Fibroblast of the aortic adventitia (primary cell): ENCODE measurements at regions not wholly inside any gene's neighbourhood (a gene's known extent, or its start where the extent isn't known, plus 50 kb on each side); places are given as distances from the start of the nearest gene placed in this dataset.
"Not testable (repeated sequence)": the region's sequence is repeated elsewhere in the genome, so short reads cannot be mapped to it uniquely, and the experiment has no call there.

Experiments used
- DNase-seq: peaks from one replicate; pipeline ENCODE4 v3.0.0-alpha.2; 2010; ENCODE audit warnings: low read depth
- H3K4me3 ChIP-seq: 2 replicates; pipeline ENCODE4 v1.5.1; 2011; ENCODE audit warnings: low read depth, mild to moderate bottlenecking, control low read depth, low read length, moderate library complexity
- TF ChIP-seq, protein P1 (sequence below): IDR thresholded peaks from 2 replicates; pipeline ENCODE4 v1.5.1; 2011; ENCODE audit warnings: mild to moderate bottlenecking, low read length, control low read depth, inconsistent platforms; ENCODE audit not compliant: insufficient read depth

DNA sequence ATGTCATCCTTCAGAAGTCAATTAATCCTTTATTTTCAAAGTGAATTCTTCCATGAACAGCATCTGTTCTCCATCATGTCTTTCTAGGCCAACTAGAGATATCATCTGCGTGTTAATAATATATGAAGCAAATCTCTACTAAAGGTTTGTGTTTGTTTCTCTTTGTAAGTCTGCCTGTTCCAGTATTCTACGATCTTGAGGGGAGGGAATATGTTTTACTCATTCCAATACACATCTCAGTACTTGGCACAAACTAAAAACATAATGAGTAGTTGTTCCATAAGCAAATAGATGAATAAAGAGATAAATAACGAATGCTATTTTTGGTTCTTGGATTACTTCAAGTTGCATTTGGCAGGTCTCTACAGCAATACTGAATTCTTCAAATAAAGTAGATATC, 470.7 kb upstream of the GRIN3A start:
- DNase-seq: no peak
- H3K4me3 ChIP-seq: no peak overlapping the region
- TF ChIP-seq, protein P1, sequence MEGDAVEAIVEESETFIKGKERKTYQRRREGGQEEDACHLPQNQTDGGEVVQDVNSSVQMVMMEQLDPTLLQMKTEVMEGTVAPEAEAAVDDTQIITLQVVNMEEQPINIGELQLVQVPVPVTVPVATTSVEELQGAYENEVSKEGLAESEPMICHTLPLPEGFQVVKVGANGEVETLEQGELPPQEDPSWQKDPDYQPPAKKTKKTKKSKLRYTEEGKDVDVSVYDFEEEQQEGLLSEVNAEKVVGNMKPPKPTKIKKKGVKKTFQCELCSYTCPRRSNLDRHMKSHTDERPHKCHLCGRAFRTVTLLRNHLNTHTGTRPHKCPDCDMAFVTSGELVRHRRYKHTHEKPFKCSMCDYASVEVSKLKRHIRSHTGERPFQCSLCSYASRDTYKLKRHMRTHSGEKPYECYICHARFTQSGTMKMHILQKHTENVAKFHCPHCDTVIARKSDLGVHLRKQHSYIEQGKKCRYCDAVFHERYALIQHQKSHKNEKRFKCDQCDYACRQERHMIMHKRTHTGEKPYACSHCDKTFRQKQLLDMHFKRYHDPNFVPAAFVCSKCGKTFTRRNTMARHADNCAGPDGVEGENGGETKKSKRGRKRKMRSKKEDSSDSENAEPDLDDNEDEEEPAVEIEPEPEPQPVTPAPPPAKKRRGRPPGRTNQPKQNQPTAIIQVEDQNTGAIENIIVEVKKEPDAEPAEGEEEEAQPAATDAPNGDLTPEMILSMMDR: no peak

DNA sequence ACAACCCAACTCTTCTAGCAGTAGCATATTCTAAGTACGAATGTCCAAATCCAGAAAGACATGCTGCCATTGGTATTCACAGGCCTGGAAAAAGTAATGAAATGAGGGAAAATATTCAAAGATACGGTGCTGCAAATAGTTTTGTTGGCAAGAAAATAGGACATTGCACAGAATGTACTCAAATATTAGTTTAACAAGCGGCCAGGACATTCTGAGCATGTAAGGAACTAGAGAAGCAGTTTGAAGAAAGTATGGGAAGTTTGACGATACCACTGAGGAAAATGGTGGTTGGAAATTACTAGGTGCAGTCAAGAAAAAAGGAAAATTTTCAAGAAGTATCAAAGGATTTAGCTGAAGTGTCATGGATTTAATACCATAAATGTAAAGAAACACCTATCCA, 468.0 kb upstream of the GRIN3A start:
- no peak for DNase-seq
- no peak overlapping the region for H3K4me3 ChIP-seq
- TF ChIP-seq, protein P1: no peak

DNA sequence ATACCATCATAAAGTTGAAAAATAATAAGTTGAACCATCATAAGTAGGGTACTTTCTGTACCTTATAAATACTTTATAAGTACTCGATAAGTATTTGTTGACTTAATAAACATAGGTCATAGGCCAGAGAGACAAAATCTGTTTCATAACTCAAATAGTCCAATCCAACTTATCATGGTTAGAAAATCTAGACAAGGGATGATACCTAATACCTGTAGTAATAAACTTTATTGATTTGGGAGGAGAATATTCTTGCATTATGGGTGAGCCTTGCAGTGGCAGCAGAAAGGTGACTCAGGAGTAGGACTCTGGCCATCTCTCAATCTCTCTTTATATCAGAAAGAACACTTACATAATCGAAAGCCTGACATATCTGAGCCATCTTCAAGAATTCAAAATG, 466.8 kb upstream of the GRIN3A start:
- H3K4me3 ChIP-seq: no peak overlapping the region
- TF ChIP-seq, protein P1: no peak
- DNase-seq: no peak

DNA sequence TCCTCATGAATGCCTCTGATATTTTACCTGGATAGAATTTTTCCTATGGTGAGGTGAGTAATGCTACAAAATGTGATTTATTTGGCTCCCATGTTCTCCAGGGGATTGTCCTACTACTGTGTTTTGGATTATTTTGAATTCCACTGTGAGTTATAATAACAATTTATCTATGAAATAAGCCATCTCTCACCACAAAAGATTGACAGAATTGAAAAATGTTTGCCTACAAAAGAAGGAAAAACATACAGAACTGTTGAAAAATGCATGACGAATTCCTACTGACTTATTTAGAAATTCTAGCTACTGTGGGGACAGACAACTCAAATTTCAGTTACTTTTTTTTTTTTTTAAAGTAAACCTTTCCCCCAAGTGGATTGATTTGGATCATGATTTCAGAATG, 463.7 kb upstream of the GRIN3A start:
- no peak overlapping the region for H3K4me3 ChIP-seq
- DNase-seq: no peak
- TF ChIP-seq, protein P1: no peak

DNA sequence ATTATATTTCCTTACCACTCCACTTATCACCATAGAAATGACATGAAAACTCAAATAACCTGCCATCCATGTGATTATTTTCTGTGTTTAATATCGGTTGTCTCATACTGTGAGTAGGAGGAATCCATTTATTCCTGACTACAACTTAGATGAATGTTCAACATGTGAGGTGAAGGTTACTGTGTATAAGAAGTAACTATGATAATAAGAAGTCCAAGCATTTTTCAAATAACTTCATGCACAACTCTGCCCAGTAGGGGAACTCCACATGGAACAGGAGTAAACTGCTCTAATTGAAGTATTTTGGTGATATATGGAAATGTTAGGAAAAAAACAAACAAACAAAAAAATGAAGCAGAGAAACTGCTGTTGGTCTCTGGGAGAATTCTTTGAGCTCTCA, 447.5 kb upstream of the GRIN3A start:
- H3K4me3 ChIP-seq: no peak overlapping the region
- DNase-seq: no peak
- TF ChIP-seq, protein P1: no peak

DNA sequence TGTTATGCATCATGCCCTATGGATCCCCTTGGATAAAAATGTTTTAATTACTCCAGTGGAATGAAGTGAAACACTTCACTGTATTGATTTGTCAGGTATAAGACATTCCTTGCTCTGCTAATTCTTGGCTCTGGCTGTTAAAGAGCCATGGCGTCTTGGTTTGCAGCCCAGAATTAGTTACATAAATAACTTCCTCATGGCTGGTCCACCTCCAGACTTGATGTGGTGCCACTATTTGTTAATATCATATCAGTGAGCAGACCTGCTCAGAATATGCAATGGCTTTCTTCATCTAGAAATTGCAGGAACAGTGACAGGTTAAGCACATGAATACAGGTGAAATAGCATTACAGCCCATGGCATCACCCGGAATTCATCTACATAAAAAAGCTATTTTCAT, 446.9 kb upstream of the GRIN3A start:
- DNase-seq: no peak
- H3K4me3 ChIP-seq: no peak overlapping the region
- TF ChIP-seq, protein P1: no peak

DNA sequence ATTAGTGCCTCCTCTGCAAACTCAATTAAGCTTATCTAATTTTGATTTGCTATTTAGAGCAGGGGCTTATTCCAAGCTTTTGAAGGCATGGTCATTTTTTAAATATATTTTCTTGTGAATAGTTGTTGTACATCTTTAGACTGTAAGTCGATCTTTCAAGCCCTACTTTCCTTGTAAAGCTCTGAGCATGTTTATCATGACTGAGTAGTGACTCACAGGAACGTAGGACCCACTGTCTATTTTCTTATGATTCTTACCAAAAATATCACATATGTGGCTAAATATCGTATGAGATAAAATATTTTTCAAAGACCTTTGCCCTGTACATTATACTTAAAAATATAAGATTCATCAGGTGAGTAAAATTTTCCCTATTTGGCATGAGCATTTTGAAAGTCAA, 440.4 kb upstream of the GRIN3A start:
- DNase-seq: no peak
- TF ChIP-seq, protein P1: no peak
- no peak overlapping the region for H3K4me3 ChIP-seq

DNA sequence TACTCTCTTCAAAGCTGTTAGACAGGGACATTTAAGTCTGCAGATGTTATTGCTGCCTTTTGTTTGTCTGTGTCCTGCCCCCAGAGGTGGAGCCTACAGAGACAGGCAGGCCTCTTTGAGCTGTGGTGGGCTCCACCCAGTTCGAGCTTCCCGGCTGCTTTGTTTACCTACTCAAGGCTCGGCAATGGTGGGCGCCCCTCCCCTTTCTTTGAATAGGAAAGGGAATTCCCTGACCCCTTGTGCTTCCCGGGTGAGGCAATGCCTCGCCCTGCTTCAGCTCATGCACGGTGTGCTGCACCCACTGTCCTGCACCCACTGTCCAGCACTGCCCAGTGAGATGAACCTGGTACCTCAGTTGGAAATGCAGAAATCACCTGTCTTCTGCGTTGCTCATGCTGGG, 435.8 kb upstream of the GRIN3A start:
- H3K4me3 ChIP-seq, DNase-seq: not testable (repeated sequence)
